WTC11 (cell line): ENCODE measurements at regions not wholly inside any gene's neighbourhood (a gene's known extent, or its start where the extent isn't known, plus 50 kb on each side); places are given as distances from the start of the nearest gene placed in this dataset.

Source experiments
- ATAC-seq: fragments of 200-7000 bp; cut with Tn5 transposase; 2 replicates; pipeline ENCODE4 v1.10.0; 2021; ENCODE audit warnings: mild to moderate bottlenecking, moderate library complexity
- CTCF ChIA-PET: fragments of 300-600 bp; sonication (Branson Sonifier 250); formaldehyde crosslinking; loops from one replicate; lab custom pipeline; 2021; ENCODE audit warnings: antibody characterized with exemption; lab: Charles Lee
- POLR2A ChIA-PET: fragments of 350-600 bp; sonication (Branson Sonifier 250); formaldehyde crosslinking; loops from one replicate; lab custom pipeline; 2021; ENCODE audit warnings: antibody characterized with exemption; lab: Charles Lee
- DNase-seq: peaks from one replicate; pipeline ENCODE4 v3.0.0; 2021; ENCODE audit warnings: low spot score
- H3K27ac Mint-ChIP-seq: 2 replicates; pipeline ENCODE4 v1.8.0; 2021; ENCODE audit warnings: mixed read lengths
- H3K27me3 Mint-ChIP-seq: 2 replicates; pipeline ENCODE4 v1.8.0; 2021; ENCODE audit warnings: low read depth, mild to moderate bottlenecking, moderate library complexity, mixed read lengths
- H3K36me3 Mint-ChIP-seq: 2 replicates; pipeline ENCODE4 v1.8.0; 2021; ENCODE audit warnings: mixed read lengths
- H3K4me1 Mint-ChIP-seq: 2 replicates; pipeline ENCODE4 v1.8.0; 2022; ENCODE audit warnings: mixed read lengths
- H3K4me3 Mint-ChIP-seq: 2 replicates; pipeline ENCODE4 v1.8.0; 2021; ENCODE audit warnings: mild to moderate bottlenecking, moderate library complexity, mixed read lengths
- H3K9me3 Mint-ChIP-seq: 2 replicates; pipeline ENCODE4 v1.8.0; 2021; ENCODE audit warnings: mixed read lengths
- AFF4 ChIP-seq: sonication (generic); formaldehyde crosslinking; IDR thresholded peaks from 2 replicates; pipeline ENCODE4 v1.8.1; 2023; ENCODE audit warnings: mild to moderate bottlenecking, missing genetic modification reagents, borderline replicate concordance
- E2F1 ChIP-seq: sonication (generic); formaldehyde crosslinking; IDR thresholded peaks from 2 replicates; pipeline ENCODE4 v1.8.0; 2022; ENCODE audit warnings: mild to moderate bottlenecking, missing genetic modification reagents
- EMX1 ChIP-seq: fragments of 250-450 bp; sonication (Bioruptor Pico); IDR thresholded peaks from 2 replicates; pipeline ENCODE4 v1.8.0; 2021; ENCODE audit warnings: mild to moderate bottlenecking
- FOXJ3 ChIP-seq: sonication (generic); formaldehyde crosslinking; IDR thresholded peaks from 2 replicates; pipeline ENCODE4 v1.9.0; 2021; ENCODE audit warnings: missing genetic modification reagents, mild to moderate bottlenecking, borderline replicate concordance
- FOXK1 ChIP-seq: sonication (generic); formaldehyde crosslinking; IDR thresholded peaks from 2 replicates; pipeline ENCODE4 v1.8.0; 2022; ENCODE audit warnings: mild to moderate bottlenecking, moderate library complexity, missing genetic modification reagents
- JAZF1 ChIP-seq: fragments of 250-450 bp; sonication (Bioruptor Pico); IDR thresholded peaks from 2 replicates; pipeline ENCODE4 v1.9.0; 2021; ENCODE audit warnings: moderate library complexity, mild to moderate bottlenecking, inconsistent platforms
- KAT7 ChIP-seq: sonication (generic); formaldehyde crosslinking; IDR thresholded peaks from 2 replicates; pipeline ENCODE4 v1.8.1; 2023; ENCODE audit warnings: missing genetic modification reagents, mild to moderate bottlenecking, borderline replicate concordance
- MAX ChIP-seq: sonication (generic); formaldehyde crosslinking; IDR thresholded peaks from 2 replicates; pipeline ENCODE4 v1.8.0; 2022; ENCODE audit warnings: mild to moderate bottlenecking, missing genetic modification reagents
- NFYB ChIP-seq: sonication (generic); formaldehyde crosslinking; conservative IDR thresholded peaks from 2 replicates; pipeline ENCODE4 v1.8.0; 2022; ENCODE audit warnings: low read depth, missing genetic modification reagents
- NR3C1 ChIP-seq: sonication (generic); formaldehyde crosslinking; conservative IDR thresholded peaks from 2 replicates; pipeline ENCODE4 v1.8.1; 2023; ENCODE audit warnings: low read depth, mild to moderate bottlenecking, missing genetic modification reagents
- OVOL2 ChIP-seq: fragments of 250-450 bp; sonication (Bioruptor Pico); IDR thresholded peaks from 2 replicates; pipeline ENCODE4 v1.9.0; 2021; ENCODE audit warnings: mild to moderate bottlenecking, borderline replicate concordance
- PRDM15 ChIP-seq: sonication (generic); formaldehyde crosslinking; IDR thresholded peaks from 2 replicates; pipeline ENCODE4 v1.8.0; 2022; ENCODE audit warnings: missing genetic modification reagents
- PRRX2 ChIP-seq: fragments of 250-450 bp; sonication (Bioruptor Pico); IDR thresholded peaks from 2 replicates; pipeline ENCODE4 v1.8.0; 2021; ENCODE audit warnings: mild to moderate bottlenecking
- RORB ChIP-seq: fragments of 250-450 bp; sonication (Bioruptor Pico); IDR thresholded peaks from 2 replicates; pipeline ENCODE4 v1.9.0; 2021; ENCODE audit warnings: mild to moderate bottlenecking
- SP1 ChIP-seq: sonication (generic); formaldehyde crosslinking; conservative IDR thresholded peaks from 2 replicates; pipeline ENCODE4 v1.8.1; 2022; ENCODE audit warnings: missing genetic modification reagents
- STAT6 ChIP-seq: sonication (generic); formaldehyde crosslinking; conservative IDR thresholded peaks from 2 replicates; pipeline ENCODE4 v1.8.1; 2023; ENCODE audit warnings: mild to moderate bottlenecking, low read depth, missing genetic modification reagents, moderate library complexity
- ZNF219 ChIP-seq: sonication (generic); formaldehyde crosslinking; IDR thresholded peaks from 2 replicates; pipeline ENCODE4 v1.8.0; 2023; ENCODE audit warnings: missing genetic modification reagents, mild to moderate bottlenecking, borderline replicate concordance
- ZNF423 ChIP-seq: fragments of 250-450 bp; sonication (Bioruptor Pico); IDR thresholded peaks from 2 replicates; pipeline ENCODE4 v2.1.2; 2022; ENCODE audit warnings: mild to moderate bottlenecking, moderate library complexity
- ZNF671 ChIP-seq: fragments of 250-450 bp; sonication (Bioruptor Pico); IDR thresholded peaks from 2 replicates; pipeline ENCODE4 v1.8.0; 2021; ENCODE audit warnings: mild to moderate bottlenecking

- TF ChIP-seq AFF4 (CRISPR knock-in tag) (no peak), MAX (no peak), ZNF423 (CRISPR knock-in tag) (no peak), E2F1 (CRISPR knock-in tag) (no peak), NFYB (CRISPR knock-in tag) (no peak), FOXK1 (no peak), KAT7 (no peak), ZNF219 (no peak)
Observed at GRCh38 chr12:98022961-98023360, 492.4 kb upstream of the TMPO start (continued).

- Mint-ChIP-seq H3K27ac (no peak overlapping the region), H3K4me1 (no peaks in the 10 kb centered on the region), H3K36me3 (peaks cover 7% of the 10 kb centered on the region), H3K27me3 (no peaks in the 10 kb centered on the region), H3K4me3 (no peak overlapping the region), H3K9me3 (peaks cover 41% of the 10 kb centered on the region)
- DNase-seq, result no peak
- no peak for ATAC-seq
- ChIA-PET POLR2A (no interaction called here), CTCF (no interaction called here)
- TF ChIP-seq ZNF671 (CRISPR knock-in tag), result no peak
- no peak for TF ChIP-seq JAZF1 (CRISPR knock-in tag)
- TF ChIP-seq NR3C1 (CRISPR knock-in tag), result no peak
- TF ChIP-seq PRDM15, result no peak
- TF ChIP-seq SP1, result no peak
- TF ChIP-seq FOXJ3, result no peak
Observed at GRCh38 chr12:98037401-98038140, 477.8 kb upstream of the TMPO start.

- DNase-seq (no peak), ATAC-seq (no peak)
- Mint-ChIP-seq H3K4me1 (no peaks in the 10 kb centered on the region), H3K27me3 (no peaks in the 10 kb centered on the region), H3K9me3 (peaks cover 33% of the 10 kb centered on the region), H3K36me3 (peaks cover 7% of the 10 kb centered on the region), H3K4me3 (no peak overlapping the region), H3K27ac (no peak overlapping the region)
- CTCF ChIA-PET, result no interaction called here
- POLR2A ChIA-PET, result no interaction called here
- TF ChIP-seq AFF4 (CRISPR knock-in tag) (no peak), EMX1 (CRISPR knock-in tag) (no peak), RORB (CRISPR knock-in tag) (no peak), STAT6 (CRISPR knock-in tag) (no peak), PRRX2 (CRISPR knock-in tag) (no peak), OVOL2 (CRISPR knock-in tag) (no peak)
Observed at GRCh38 chr12:98042668-98043067, 472.7 kb upstream of the TMPO start.
